ENCODE measurements at regions not wholly inside any gene's neighbourhood (a gene's known extent, or its start where the extent isn't known, plus 50 kb on each side); places are given as distances from the start of the nearest gene placed in this dataset.
"Not testable (repeated sequence)": the region's sequence is repeated elsewhere in the genome, so short reads cannot be mapped to it uniquely, and the experiment has no call there.

DNA sequence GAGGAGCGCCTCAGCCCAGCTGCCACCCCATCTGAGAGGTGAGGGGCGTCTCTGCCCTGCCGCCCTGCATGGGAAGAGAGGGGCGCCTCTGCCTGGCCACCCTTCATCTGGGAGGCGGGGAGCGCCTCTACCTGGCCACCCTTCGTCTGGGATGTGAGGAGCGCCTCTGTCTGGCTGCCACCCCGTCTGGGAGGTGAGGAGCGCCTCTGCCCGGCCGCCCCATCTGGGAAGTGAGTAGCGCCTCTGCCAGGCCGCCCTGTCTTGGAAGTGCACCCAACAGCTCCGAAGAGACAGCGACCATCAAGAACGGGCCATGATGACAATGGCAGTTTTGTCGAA lies 114.4 kb upstream of the CES5A start:
- CTCF ChIA-PET = no interaction called here
- intact Hi-C loops (cut with micrococcal nuclease; ENCODE audit: unreplicated experiment) = no loop called here
- Histone ChIP-seq H3K9me3 (ENCODE audit: control insufficient read depth, insufficient read depth, low read depth, low read length) (no peaks in the 10 kb centered on the region), H3K36me3 (ENCODE audit: control insufficient read depth, insufficient read depth, low read length) (no peaks in the 10 kb centered on the region), H3K4me3 (ENCODE audit: low read depth in 2 of 2, low read length in 2 of 2) (no peak overlapping the region), H3K4me1 (ENCODE audit: control insufficient read depth, insufficient read depth, low read length) (no peaks in the 10 kb centered on the region), H3K27me3 (ENCODE audit: control insufficient read depth, insufficient read depth, low read length) (no peaks in the 10 kb centered on the region), H3K27ac (ENCODE audit: low read length) (no peak overlapping the region)
- DNase-seq (ENCODE audit: low read depth, low spot score) = no peak
- in situ Hi-C loops (cut with HindIII; ENCODE audit: low pct_unique_long_range_greater_than_20kb, low sequenced_read_pairs) = no loop called here
- no peak for ATAC-seq
- POLR2A ChIA-PET = no interaction called here
- TF ChIP-seq TCF7L2 (IDR thresholded peaks at IDR 0.05; ENCODE audit: low read depth, low read length) (no peak), POLR2AphosphoS5 (IDR thresholded peaks at IDR 0.05; ENCODE audit: low read depth, low read length) (no peak), SIN3A (IDR thresholded peaks at IDR 0.05; ENCODE audit: borderline replicate concordance, insufficient read depth, low read depth, low read length) (no peak)
- TF ChIP-seq, protein P1, sequence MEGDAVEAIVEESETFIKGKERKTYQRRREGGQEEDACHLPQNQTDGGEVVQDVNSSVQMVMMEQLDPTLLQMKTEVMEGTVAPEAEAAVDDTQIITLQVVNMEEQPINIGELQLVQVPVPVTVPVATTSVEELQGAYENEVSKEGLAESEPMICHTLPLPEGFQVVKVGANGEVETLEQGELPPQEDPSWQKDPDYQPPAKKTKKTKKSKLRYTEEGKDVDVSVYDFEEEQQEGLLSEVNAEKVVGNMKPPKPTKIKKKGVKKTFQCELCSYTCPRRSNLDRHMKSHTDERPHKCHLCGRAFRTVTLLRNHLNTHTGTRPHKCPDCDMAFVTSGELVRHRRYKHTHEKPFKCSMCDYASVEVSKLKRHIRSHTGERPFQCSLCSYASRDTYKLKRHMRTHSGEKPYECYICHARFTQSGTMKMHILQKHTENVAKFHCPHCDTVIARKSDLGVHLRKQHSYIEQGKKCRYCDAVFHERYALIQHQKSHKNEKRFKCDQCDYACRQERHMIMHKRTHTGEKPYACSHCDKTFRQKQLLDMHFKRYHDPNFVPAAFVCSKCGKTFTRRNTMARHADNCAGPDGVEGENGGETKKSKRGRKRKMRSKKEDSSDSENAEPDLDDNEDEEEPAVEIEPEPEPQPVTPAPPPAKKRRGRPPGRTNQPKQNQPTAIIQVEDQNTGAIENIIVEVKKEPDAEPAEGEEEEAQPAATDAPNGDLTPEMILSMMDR (IDR thresholded peaks at IDR 0.05) = no peak
- TF ChIP-seq, protein P2, sequence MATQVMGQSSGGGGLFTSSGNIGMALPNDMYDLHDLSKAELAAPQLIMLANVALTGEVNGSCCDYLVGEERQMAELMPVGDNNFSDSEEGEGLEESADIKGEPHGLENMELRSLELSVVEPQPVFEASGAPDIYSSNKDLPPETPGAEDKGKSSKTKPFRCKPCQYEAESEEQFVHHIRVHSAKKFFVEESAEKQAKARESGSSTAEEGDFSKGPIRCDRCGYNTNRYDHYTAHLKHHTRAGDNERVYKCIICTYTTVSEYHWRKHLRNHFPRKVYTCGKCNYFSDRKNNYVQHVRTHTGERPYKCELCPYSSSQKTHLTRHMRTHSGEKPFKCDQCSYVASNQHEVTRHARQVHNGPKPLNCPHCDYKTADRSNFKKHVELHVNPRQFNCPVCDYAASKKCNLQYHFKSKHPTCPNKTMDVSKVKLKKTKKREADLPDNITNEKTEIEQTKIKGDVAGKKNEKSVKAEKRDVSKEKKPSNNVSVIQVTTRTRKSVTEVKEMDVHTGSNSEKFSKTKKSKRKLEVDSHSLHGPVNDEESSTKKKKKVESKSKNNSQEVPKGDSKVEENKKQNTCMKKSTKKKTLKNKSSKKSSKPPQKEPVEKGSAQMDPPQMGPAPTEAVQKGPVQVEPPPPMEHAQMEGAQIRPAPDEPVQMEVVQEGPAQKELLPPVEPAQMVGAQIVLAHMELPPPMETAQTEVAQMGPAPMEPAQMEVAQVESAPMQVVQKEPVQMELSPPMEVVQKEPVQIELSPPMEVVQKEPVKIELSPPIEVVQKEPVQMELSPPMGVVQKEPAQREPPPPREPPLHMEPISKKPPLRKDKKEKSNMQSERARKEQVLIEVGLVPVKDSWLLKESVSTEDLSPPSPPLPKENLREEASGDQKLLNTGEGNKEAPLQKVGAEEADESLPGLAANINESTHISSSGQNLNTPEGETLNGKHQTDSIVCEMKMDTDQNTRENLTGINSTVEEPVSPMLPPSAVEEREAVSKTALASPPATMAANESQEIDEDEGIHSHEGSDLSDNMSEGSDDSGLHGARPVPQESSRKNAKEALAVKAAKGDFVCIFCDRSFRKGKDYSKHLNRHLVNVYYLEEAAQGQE (IDR thresholded peaks at IDR 0.05; ENCODE audit: insufficient read depth in 1 of 2, low read depth in 2 of 2, low read length in 1 of 2) = no peak
- BruUV-seq (replicated peaks) = no TSS peak

DNA sequence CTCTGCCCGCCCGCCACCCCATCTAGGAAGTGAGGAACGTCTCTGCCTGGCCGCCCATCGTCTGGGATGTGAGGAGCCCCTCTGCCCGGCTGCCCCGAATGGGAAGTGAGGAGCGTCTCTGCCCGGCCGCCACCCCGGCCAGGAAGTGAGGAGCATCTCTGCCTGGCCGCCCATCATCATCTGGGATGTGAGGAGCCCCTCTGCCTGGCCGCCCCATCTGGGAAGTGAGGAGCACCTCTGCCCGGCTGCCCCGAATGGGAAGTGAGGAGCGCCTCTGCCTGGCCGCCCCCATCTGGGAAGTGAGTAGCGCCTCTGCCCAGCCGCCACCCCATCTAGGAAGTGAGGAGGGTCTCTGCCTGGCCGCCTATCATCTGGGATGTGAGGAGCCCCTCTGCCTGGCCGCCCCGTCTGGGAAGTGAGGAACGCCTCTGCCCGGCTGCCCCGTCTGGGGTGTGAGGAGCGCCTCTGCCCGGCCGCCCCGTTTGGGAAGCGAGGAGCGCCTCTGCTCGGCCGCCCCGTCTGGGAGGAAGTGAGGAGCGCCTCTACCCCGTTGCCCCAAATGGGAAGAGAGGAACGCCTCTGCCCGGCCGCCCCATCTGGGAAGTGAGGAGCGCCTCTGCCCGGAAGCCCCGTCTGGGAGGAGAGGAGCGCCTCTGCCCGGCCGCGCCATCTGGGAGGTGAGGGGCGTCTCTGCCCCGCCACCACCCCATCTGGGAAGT lies 113.8 kb upstream of the CES5A start:
- H3K27me3 ChIP-seq (ENCODE audit: control insufficient read depth, insufficient read depth, low read length); H3K4me3 ChIP-seq (ENCODE audit: low read depth in 2 of 2, low read length in 2 of 2); H3K36me3 ChIP-seq (ENCODE audit: control insufficient read depth, insufficient read depth, low read length); intact Hi-C loops (cut with micrococcal nuclease; ENCODE audit: unreplicated experiment); H3K27ac ChIP-seq (ENCODE audit: low read length); CTCF ChIA-PET; in situ Hi-C loops (cut with HindIII; ENCODE audit: low pct_unique_long_range_greater_than_20kb, low sequenced_read_pairs); ATAC-seq; BruUV-seq (replicated peaks); POLR2A ChIA-PET; DNase-seq (ENCODE audit: low read depth, low spot score); H3K9me3 ChIP-seq (ENCODE audit: control insufficient read depth, insufficient read depth, low read depth, low read length); H3K4me1 ChIP-seq (ENCODE audit: control insufficient read depth, insufficient read depth, low read length): not testable (repeated sequence)

DNA sequence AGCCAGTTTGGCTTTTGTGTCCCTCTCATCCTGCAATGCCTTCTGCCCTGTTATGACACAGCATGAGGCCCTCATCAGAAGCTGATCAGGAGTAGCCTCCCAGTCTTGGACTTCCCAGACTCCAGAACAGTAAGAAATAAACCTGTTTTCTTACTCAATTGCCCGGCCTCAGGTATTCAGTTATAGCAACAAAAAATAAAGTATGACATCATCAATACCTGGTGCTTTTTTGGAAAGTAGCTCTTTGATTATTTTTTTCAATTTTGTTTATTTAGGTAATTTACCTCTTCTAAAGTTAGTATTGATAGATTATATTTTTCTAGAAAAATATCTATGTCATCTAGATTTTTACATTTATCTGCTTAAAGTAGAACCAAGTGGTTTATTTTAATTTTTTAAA lies 112.8 kb upstream of the CES5A start:
- no peaks in the 10 kb centered on the region for H3K36me3 ChIP-seq (ENCODE audit: control insufficient read depth, insufficient read depth, low read length)
- DNase-seq (ENCODE audit: low read depth, low spot score) (no peak), ATAC-seq (no peak)
- no peaks in the 10 kb centered on the region for H3K27me3 ChIP-seq (ENCODE audit: control insufficient read depth, insufficient read depth, low read length)
- BruUV-seq (replicated peaks) = no TSS peak
- in situ Hi-C loops (cut with HindIII; ENCODE audit: low pct_unique_long_range_greater_than_20kb, low sequenced_read_pairs) = no loop called here
- CTCF ChIA-PET = no interaction called here
- H3K9me3 ChIP-seq (ENCODE audit: control insufficient read depth, insufficient read depth, low read depth, low read length) = no peaks in the 10 kb centered on the region
- intact Hi-C loops (cut with micrococcal nuclease; ENCODE audit: unreplicated experiment) = no loop called here
- POLR2A ChIA-PET = no interaction called here
- H3K4me3 ChIP-seq (ENCODE audit: low read depth in 2 of 2, low read length in 2 of 2) = no peak overlapping the region
- no peaks in the 10 kb centered on the region for H3K4me1 ChIP-seq (ENCODE audit: control insufficient read depth, insufficient read depth, low read length)
- H3K27ac ChIP-seq (ENCODE audit: low read length) = no peak overlapping the region
- TF ChIP-seq TCF7L2 (IDR thresholded peaks at IDR 0.05; ENCODE audit: low read depth, low read length) (no peak), SIN3A (IDR thresholded peaks at IDR 0.05; ENCODE audit: borderline replicate concordance, insufficient read depth, low read depth, low read length) (no peak)
- TF ChIP-seq, protein P2 (IDR thresholded peaks at IDR 0.05; ENCODE audit: insufficient read depth in 1 of 2, low read depth in 2 of 2, low read length in 1 of 2) = no peak
